KMS-11 (cell line): ENCODE measurements at regions not wholly inside any gene's neighbourhood (a gene's known extent, or its start where the extent isn't known, plus 50 kb on each side); places are given as distances from the start of the nearest gene placed in this dataset.

ENCODE experiments used
- H2AFZ ChIP-seq: fragments of 200-600 bp; sonication (generic); 2 replicates; pipeline ENCODE4 v1.6.1; 2016; ENCODE audit warnings: antibody characterized with exemption, mixed run types, low read depth
- H3K27ac ChIP-seq: fragments of 200-600 bp; sonication (generic); 2 replicates; pipeline ENCODE4 v1.6.1; 2016; ENCODE audit warnings: mild to moderate bottlenecking, mixed run types
- H3K27me3 ChIP-seq: fragments of 200-600 bp; sonication (generic); 2 replicates; pipeline ENCODE4 v1.6.1; 2017; ENCODE audit warnings: mild to moderate bottlenecking, low read depth, mixed run types, moderate library complexity; ENCODE audit not compliant: insufficient read depth
- H3K36me3 ChIP-seq: fragments of 200-600 bp; sonication (generic); 2 replicates; pipeline ENCODE4 v1.6.1; 2017; ENCODE audit warnings: mild to moderate bottlenecking, mixed run types; ENCODE audit not compliant: insufficient read depth
- H3K4me1 ChIP-seq: fragments of 200-600 bp; sonication (generic); 2 replicates; pipeline ENCODE4 v1.6.1; 2016; ENCODE audit warnings: mild to moderate bottlenecking, low read depth, mixed run types; ENCODE audit not compliant: poor library complexity, severe bottlenecking
- H3K4me2 ChIP-seq: fragments of 200-600 bp; sonication (generic); 2 replicates; pipeline ENCODE4 v1.7.0; 2016; ENCODE audit warnings: mild to moderate bottlenecking, mixed run types
- H3K4me3 ChIP-seq: fragments of 200-600 bp; sonication (generic); IDR thresholded peaks from 2 replicates; pipeline ENCODE4 v1.6.1; 2017; ENCODE audit warnings: low read depth, low read length, mixed read lengths; ENCODE audit not compliant: insufficient read depth
- H3K79me2 ChIP-seq: fragments of 200-600 bp; sonication (generic); 2 replicates; pipeline ENCODE4 v1.6.1; 2016; ENCODE audit warnings: low read depth, mixed run types; ENCODE audit not compliant: insufficient read depth
- H3K9ac ChIP-seq: fragments of 200-600 bp; sonication (generic); 2 replicates; pipeline ENCODE4 v1.6.1; 2016; ENCODE audit warnings: mild to moderate bottlenecking, mixed run types
- H4K20me1 ChIP-seq: fragments of 200-600 bp; sonication (generic); 2 replicates; pipeline ENCODE4 v1.6.1; 2016; ENCODE audit warnings: mild to moderate bottlenecking, mixed run types; ENCODE audit not compliant: insufficient read depth
- TF ChIP-seq, protein P1 (sequence below): fragments of 200-600 bp; sonication (generic); conservative IDR thresholded peaks from 2 replicates; pipeline ENCODE4 v1.6.1; 2017; ENCODE audit warnings: low read depth, mild to moderate bottlenecking, antibody characterized with exemption, low read length, moderate library complexity, mixed read lengths

DNA sequence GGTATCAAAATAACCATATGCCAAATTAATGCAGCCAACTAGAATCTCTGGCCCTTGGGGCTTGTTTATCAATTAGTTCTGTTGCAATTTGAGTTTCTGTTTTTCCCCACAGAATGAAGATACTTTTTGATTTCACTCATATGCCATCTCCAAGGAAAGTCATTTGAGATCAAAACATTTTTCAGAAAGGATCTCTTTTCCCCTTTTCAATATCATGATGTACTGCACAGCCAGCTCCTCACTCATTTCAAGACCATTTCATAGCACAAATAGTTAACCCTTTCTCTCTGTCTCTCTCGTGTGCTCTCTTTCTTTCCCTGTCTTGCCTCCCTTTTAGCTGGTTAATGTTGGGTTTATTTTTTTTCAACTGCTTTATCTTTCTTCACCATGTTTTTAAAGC is 387.3 kb downstream of the STK39 start:
- Histone ChIP-seq H4K20me1 (no peaks in the 10 kb centered on the region), H3K36me3 (no peaks in the 10 kb centered on the region), H2AFZ (no peak overlapping the region), H3K9ac (no peak overlapping the region), H3K4me3 (no peak overlapping the region), H3K4me1 (no peaks in the 10 kb centered on the region), H3K4me2 (no peak overlapping the region), H3K27ac (no peak overlapping the region), H3K79me2 (no peaks in the 10 kb centered on the region), H3K27me3 (no peaks in the 10 kb centered on the region)
- TF ChIP-seq, protein P1, sequence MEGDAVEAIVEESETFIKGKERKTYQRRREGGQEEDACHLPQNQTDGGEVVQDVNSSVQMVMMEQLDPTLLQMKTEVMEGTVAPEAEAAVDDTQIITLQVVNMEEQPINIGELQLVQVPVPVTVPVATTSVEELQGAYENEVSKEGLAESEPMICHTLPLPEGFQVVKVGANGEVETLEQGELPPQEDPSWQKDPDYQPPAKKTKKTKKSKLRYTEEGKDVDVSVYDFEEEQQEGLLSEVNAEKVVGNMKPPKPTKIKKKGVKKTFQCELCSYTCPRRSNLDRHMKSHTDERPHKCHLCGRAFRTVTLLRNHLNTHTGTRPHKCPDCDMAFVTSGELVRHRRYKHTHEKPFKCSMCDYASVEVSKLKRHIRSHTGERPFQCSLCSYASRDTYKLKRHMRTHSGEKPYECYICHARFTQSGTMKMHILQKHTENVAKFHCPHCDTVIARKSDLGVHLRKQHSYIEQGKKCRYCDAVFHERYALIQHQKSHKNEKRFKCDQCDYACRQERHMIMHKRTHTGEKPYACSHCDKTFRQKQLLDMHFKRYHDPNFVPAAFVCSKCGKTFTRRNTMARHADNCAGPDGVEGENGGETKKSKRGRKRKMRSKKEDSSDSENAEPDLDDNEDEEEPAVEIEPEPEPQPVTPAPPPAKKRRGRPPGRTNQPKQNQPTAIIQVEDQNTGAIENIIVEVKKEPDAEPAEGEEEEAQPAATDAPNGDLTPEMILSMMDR: no peak

DNA sequence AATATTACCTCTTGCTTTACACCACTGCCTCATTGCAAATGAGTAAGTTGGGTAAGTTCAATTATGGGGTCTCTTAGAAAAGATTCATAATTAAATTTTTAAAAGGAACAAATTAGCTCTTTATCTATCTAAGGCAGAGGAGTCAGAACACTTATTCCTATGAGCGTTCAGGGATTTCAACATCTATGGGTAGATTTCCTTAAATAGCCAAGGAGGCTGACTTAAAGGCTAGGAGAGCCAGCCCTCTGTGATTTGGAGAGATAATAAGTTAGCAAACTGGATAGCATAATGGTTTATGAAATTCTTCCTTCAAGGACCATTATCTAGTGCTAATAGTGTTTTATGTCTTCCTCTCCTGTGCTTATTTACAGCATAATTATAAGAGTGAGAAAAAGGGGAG is 387.7 kb downstream of the STK39 start:
- Histone ChIP-seq H4K20me1 (no peaks in the 10 kb centered on the region), H3K4me1 (no peaks in the 10 kb centered on the region), H3K36me3 (no peaks in the 10 kb centered on the region), H3K9ac (no peak overlapping the region), H3K79me2 (no peaks in the 10 kb centered on the region), H3K4me3 (no peak overlapping the region), H3K27me3 (no peaks in the 10 kb centered on the region), H2AFZ (no peak overlapping the region), H3K27ac (no peak overlapping the region), H3K4me2 (no peak overlapping the region)
- TF ChIP-seq, protein P1: no peak

DNA sequence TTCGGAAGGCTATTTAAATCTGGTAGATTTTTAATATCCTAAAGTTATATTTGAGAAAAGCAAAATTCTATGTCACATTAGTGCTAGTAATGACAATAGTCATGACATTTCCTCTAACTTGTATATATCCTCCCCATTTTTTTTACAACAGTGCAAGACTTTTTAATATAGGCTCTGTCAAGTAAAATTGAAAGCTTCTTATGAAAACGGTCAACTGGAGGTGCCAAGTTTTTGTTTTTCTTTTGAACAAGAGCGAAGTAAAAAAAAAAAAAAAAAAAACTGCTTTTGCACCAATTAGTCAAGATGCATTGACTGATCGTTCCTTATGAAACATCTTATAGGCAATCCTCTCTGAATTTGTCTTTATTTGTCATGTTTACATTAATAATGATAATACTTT is 389.3 kb downstream of the STK39 start:
- no peak overlapping the region for H2AFZ ChIP-seq
- H3K79me2 ChIP-seq: no peaks in the 10 kb centered on the region
- no peaks in the 10 kb centered on the region for H4K20me1 ChIP-seq
- no peak overlapping the region for H3K9ac ChIP-seq
- H3K4me2 ChIP-seq: no peak overlapping the region
- no peaks in the 10 kb centered on the region for H3K27me3 ChIP-seq
- TF ChIP-seq, protein P1: no peak
- no peak overlapping the region for H3K27ac ChIP-seq
- no peaks in the 10 kb centered on the region for H3K36me3 ChIP-seq
- H3K4me3 ChIP-seq: no peak overlapping the region
- no peaks in the 10 kb centered on the region for H3K4me1 ChIP-seq

DNA sequence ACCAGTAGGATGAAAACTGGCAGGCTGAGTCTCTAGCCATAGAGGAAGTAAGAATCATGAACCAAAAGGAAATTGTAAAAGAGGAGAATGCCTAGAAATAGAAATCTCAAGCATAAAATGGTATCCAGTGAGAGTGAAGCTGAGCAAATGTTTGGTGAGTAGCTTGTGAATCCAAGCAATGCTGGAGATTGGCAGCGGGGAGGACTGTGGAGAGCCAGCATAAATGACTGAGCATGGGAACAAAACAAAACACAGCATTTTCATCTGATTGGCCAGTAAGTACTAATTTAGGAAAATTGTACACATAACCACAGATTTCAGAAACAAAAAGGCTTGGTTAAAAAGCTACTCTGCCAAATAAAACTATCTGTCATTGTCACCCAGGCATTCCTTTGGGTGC is 390.0 kb downstream of the STK39 start:
- H3K36me3 ChIP-seq: no peaks in the 10 kb centered on the region
- H3K79me2 ChIP-seq: no peaks in the 10 kb centered on the region
- H3K4me1 ChIP-seq: no peaks in the 10 kb centered on the region
- H3K4me2 ChIP-seq: no peak overlapping the region
- H4K20me1 ChIP-seq: no peaks in the 10 kb centered on the region
- no peak overlapping the region for H3K27ac ChIP-seq
- no peak overlapping the region for H2AFZ ChIP-seq
- H3K9ac ChIP-seq: no peak overlapping the region
- no peak overlapping the region for H3K4me3 ChIP-seq
- no peaks in the 10 kb centered on the region for H3K27me3 ChIP-seq
- TF ChIP-seq, protein P1: no peak

DNA sequence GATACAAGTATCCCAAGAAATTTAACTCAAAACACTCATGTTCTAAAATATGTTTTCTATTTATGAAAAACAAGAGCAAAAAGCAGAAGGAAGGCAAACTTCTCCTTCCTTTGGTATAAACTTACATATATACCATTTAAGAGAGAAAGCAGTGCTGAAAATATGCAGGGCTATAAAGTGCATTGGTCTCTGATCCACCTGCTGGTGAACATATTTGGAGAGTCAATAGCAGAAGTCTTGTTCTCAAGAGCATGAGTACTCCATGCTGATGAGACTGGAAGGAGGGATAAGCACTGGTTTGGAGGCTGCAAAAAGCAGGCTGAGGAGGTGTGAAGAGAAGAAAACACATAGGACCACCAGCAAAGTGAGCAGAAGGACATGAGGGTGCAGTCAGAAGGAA is 391.2 kb downstream of the STK39 start:
- no peaks in the 10 kb centered on the region for H3K79me2 ChIP-seq
- TF ChIP-seq, protein P1: no peak
- H3K27ac ChIP-seq: no peak overlapping the region
- H3K4me2 ChIP-seq: no peak overlapping the region
- no peaks in the 10 kb centered on the region for H3K27me3 ChIP-seq
- no peaks in the 10 kb centered on the region for H3K4me1 ChIP-seq
- H3K36me3 ChIP-seq: no peaks in the 10 kb centered on the region
- H2AFZ ChIP-seq: no peak overlapping the region
- H3K4me3 ChIP-seq: no peak overlapping the region
- no peaks in the 10 kb centered on the region for H4K20me1 ChIP-seq
- no peak overlapping the region for H3K9ac ChIP-seq
